ENCODE measurements at regions not wholly inside any gene's neighbourhood (a gene's known extent, or its start where the extent isn't known, plus 50 kb on each side); places are given as distances from the start of the nearest gene placed in this dataset.
"Not testable (repeated sequence)": the region's sequence is repeated elsewhere in the genome, so short reads cannot be mapped to it uniquely, and the experiment has no call there.

DNA sequence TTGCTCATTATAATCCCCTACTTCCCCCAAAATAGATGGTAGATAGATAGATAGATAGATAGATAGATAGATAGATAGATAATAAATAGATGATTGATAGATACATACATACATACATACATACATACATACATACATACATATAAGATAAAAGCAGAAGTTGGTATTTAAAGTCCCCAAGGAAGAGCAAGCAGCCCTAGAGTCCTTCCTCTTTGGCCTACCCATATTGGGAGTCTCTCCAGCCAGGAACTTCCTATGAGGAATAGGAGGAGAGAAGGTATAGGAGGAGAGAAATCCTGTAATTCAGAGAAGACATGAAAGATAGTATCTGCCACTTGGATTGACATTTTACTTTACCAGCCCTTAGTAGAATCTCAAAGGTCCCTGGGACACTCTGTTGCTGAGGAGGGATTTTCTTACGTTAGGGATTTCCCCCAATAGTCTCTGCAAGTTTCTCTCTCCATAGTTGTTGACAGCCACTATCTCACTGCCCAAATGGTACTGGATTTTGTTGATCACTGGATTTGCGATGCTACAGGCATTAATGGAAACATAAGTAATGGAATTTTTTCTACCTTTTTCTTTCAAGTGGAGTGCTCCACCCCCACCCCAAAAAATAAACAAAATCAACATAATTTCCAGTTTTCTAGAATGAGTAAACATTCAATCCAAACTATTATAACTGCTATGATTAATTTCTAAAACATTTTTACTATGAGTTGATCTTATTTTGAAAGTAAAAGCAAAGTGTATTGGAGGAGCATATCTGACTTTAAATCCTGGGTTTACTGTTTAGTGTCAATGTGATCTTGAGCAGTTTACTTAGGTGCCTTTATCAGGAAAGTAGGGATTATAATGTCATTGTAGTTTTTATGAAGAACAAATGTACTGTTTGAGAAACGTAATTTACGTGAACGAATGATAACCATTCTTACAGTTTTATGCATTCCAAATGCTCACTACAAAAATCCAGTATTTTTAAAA, 93.2 kb upstream of the TNFSF4 start:
- DNase-seq, result no peak

DNA sequence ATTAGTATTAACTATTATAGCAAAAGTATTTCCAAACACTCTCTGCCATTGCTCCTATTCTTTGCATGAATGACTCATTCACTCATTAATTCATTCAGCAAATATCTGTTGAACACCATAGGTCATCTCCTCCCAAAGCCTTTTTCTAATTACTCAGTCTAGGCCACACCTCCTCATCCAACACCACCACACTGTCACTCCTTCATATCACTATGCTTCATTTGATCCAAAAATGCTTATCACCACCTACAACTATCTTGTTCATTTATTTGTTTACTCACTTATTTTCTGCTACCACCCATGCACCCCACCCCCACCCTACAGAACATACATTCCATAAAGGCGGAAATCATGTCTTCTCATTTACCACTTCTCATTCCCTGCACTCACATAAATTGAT, 94.4 kb upstream of the TNFSF4 start:
- DNase-seq, result no peak

DNA sequence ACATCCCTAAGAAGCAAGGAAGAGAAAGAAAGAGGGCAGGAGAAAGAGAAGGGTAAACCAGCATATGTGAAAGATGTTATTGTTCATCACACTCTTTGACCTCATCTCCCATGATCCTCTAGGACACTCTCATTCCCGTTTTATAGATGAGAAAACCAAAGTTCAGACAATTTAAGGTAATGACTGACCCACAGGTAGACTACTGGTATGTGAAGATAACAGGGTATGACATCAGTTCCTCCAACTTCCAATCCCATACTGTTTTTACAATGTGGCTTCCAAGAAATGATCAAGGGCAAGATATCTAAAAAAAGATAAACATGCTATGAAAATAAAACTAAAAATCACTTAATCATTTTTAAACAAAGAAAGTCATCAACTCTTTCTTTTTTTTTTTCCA, 95.2 kb upstream of the TNFSF4 start:
- DNase-seq, result no peak

DNA sequence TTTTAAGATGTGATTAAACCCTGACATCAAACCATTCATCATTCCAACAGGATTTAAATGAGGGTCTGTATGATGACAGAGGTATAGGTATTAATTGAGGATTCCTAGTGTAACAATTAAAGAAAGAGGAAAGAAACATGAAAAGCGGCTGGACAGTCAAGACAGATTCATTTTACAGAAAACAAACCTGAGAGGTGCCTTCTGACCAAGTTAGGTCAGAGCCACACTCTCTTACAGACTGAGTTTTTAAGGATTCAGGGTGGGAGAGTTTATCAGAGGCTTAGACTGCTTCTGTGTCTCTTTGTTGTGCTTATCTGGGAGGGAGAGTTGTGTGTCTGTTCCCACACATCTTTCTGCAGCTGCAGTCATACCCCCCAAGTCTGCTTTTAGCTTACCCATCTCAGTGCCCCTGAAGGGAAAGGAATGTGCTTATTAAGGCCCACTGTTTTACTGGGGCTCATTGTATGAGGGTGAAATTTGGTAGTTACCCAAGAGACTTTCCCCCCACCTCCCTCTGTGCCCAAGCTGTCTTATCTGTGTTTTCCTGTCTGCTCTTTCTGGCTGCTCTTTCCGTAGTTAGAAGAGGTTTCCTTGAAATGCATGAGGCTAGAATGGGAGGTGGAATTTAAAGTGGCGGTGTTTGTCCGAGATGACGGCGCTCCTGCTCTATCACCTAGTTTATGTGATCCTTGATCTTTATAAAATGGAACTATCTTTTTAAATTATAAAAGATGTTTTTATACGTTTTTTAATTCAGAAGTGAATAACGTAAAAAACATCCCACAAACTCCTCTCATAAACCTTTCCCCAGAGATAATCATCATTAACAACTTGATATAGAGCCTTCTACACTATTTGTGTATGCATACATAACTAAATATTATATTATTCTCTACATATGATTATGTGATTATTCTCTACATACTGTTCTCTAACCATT, 96.0 kb upstream of the TNFSF4 start:
- no peak for DNase-seq

DNA sequence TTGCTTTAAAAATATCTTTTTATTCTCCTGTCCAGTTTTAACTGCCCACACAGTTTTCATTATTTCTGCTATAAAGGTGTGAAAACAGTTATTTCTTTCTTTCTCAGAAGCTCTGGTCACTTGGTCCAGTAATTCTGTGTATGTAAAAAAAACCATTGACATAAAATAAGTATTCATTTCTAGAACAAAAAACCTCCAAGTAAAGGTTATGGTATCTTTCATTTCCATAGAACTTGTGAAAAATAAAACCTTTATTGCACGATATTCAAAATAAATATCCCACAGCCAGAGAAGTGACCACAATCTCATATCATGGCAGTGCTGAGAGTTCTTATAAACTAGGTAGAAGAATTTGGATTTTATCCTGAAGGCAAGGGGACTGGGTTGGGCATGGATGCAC, 96.9 kb upstream of the TNFSF4 start:
- no peak for DNase-seq

DNA sequence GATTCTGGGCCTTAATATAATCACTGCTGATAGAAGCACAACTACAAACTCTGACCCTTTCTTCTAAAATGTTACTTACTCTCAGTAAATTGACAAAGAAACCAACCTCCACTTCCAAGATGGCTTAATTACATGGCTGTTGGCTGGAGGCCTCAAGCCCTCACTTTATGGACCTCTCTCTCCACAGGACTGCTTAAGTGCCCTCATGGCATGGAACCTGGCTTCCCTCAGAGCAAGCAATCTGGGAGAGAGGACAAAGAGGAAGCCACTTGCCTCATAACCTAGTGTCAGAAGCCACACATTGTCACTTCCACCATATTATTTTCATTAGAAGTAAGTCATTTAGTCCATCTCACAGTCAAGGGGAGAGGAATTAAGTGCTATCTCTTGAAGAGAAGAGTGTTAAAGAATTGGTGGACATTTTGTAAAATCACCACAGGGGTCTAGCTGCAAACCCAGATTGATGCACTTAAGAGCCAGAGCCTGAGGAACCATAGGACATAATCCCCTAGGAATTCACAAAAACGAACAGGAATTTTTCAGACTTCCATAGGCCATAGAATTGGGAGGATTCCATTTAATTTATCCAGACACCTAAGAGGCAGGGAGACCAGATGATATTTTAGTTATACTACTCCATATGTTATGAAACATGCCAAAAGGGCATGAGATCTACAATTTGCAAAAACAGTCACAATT, 97.5 kb upstream of the TNFSF4 start:
- DNase-seq, result no peak

DNA sequence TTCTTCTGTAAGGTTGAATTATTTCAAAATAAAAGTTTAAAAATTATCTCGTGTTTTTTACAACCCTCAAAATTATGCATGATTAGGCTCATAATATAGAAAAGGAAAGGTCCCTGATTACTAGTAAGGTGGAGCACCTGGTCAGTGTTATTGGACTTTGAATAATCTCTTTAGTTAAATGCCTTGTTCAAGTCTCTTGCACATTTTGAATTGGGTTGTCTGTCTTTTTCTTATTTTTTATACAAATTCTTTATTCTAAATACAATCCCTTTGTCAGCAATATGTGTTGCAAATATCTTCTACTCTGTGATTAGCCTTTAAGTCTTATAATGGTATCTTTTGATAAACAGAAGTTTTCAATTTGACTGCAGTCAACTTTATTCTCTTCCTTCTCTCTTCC, 100.7 kb upstream of the TNFSF4 start:
- no peak for DNase-seq

DNA sequence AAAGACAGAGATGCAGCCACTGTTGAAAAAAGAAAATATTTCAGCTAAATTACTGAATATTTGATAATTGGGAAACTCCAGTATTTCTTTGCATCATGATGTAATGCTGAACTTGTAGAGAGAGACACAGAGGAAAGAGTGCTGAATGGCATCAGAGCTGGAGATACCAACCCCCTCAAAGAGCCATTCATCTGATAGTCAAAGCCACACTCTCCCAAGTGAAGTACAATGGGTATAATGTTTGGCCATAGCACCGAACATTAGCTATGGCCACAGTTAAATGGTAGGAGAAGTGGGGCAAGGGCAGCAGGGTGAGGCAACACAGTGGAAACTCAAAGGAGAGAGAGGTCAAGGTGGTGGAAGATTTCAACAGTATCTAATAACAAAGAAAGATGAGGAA, 107.5 kb upstream of the TNFSF4 start:
- DNase-seq, result no peak

DNA sequence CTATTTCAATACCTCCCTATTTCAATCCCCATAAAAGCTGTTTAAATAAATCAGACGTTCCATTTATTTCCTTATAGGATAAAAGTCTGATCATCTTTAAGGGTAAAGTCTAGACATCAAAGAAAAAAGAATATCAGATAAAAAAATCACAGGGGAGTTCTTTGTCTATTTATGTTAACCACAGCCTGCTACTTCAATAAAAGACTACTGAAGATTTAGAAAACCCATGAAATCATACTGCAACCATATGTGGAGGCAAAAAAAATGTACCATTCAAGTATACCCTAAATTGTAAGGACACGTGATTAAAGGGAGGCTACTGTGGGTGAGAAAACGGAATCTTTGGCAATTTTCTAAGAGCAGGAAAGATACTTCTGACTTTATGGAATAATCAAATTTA, 108.2 kb upstream of the TNFSF4 start:
- DNase-seq, result no peak

DNA sequence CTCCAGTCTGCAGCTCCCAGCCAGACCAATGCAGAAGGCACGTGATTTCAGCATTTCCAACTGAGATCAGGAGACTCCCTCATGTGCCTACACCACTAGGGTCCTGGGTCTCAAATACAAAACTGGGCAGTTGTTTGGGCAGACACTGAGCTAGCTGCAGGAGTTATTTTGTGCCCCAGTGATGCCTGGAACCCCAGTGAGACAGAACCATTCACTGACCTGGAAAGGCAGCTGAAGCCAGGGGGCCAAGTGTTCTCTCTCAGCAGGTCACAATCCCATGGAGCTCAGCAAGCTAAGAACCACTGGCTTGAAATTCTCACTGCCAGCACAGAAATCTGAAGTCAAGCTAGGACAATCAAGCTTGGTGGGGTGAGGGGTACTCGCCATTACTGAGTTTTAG, 111.7 kb upstream of the TNFSF4 start:
- no peak for DNase-seq

DNA sequence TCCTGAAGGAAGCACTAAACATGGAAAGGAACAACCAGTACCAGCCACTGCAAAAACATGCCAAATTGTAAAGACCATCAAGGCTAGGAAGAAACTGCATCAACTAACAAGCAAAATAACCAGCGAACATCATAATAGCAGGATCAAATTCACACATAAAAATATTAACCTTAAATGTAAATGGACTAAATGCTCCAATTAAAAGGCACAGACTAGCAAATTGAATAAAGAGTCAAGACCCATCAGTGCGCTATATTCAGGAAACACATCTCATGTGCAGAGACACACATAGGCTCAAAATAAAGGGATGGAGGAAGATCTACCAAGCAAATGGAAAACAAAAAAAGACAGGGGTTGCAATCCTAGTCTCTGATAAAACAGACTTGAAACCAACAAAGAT, 117.2 kb upstream of the TNFSF4 start:
- not testable (repeated sequence) for DNase-seq

DNA sequence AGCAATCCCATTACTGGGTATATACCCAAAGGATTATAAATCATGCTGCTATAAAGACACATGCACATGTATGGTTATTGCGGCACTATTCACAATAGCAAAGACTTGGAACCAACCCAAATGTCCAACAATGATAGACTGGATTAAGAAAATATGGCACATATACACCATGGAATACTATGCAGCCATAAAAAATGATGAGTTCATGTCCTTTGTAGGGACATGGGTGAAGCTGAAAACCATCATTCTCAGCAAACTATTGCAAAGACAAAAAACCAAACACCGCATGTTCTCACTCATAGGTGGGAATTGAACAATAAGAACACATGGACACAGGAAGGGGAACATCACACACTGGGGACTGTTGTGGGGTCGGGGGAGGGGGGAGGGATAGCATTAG, 120.9 kb upstream of the TNFSF4 start:
- not testable (repeated sequence) for DNase-seq

DNA sequence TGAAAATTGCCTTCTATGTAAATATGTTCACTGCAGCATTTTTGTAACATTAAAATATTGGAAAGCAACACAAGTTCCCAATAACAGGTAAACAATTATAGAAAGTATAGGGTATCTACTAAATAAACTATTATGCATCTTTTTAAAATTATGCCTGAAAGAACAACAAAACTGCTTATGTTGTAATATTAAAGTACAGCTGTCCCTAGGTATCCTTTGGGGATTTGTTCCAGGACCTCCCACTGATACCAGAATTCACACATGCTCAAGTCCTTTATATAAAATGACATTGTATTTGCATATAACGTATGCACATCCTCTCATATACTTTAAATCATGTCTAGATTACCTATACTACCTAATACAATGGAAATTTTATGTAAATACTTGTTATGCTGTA, 121.8 kb upstream of the TNFSF4 start:
- DNase-seq, result no peak

DNA sequence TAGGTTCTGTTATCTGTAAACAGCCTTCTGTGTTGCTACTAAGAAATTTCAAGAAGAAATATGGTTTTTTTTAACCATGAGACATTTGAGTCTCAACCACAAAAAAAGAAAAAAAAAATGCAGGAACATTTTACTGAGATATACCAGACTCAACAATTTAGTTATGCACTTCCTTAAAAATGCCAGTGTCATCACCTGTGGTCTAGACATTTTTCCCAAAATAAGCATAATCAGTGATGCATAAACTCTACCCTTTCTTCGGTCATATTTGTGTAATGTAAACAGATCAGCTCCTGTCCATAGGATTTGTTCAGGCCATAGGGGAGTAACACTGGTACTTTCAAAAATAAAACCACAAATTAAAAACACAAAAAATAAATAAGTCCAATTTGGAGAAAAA, 122.6 kb upstream of the TNFSF4 start:
- DNase-seq, result no peak

DNA sequence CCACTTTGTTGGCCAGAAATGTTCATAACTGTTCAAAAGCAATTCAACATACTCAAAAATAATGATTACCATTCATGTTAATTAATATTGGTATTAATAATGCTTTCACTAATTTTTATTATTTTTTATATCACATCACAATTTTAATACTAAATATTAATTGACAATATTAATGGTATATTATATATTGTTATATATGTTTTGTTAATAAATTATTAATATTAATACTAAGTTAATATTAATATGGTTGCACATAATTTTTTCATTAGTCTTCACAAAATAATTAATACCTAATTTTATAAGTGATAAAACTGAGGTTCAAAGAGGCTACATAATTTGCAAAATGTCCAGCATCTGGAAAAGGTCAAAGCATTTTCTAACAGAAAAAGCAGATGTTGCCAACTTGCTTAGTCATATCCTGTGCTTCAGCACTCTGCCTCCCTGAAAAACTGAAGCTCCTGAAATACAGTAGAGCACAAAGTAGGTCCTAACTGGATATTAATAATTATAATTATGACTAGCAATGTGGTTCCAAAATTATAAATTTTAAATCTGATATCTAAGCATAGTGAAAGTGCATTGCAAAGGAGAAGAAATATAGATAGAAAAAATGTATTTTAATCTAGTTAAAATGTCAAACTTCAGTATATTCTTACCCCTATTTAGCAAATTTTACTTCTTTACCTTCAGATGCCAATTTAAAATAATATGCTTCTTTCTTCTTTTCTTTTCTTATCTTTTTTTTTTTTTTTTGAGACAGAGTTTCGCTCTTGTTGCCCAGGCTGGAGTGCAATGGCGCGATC, 123.2 kb upstream of the TNFSF4 start:
- DNase-seq, result no peak

DNA sequence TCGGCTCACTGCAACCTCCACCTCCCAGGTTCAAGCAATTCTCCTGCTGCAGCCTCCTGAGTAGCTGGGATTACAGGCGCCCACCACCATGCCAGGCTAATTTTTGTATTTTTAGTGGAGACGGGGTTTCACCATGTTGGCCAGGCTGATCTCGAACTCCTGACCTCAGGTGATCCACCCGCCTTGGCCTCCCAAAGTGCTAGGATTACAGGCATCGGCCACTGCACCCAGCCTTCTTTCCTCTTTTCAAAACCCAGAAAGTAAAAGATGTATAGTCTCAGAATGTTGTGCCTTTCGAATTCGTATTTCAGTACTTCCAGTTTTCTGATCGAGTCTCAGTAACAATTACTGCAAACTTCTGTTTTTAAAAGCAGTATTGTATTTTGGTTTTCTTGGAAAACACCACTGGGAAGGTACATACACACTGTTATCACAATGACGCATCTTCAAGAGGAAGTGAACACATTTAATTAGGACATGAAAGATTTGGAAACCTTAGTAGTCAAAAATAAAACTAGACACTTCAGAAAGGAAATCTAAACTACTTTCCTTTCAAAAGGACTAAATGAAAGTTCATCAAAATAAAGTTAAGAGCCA, 123.9 kb upstream of the TNFSF4 start:
- DNase-seq, result not testable (repeated sequence)

DNA sequence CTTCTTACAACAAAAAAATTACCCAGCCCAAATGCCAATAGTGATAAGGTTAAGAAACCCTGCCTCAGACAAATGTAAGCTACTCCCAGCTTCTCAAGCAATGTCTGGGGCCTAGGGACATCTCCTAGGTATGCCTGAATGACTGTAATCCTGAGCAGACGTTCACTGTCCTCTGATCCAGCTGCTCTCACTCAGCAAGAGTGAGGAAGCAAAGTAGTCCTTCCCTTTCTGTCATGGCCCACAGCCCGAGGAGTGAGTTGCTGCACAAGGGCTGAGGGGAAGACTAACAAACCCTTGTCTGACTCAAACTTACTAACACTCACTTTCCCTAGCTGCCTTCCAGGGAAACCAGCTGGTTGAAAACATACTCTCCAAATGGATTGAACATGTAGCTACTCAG, 124.9 kb upstream of the TNFSF4 start:
- no peak for DNase-seq

DNA sequence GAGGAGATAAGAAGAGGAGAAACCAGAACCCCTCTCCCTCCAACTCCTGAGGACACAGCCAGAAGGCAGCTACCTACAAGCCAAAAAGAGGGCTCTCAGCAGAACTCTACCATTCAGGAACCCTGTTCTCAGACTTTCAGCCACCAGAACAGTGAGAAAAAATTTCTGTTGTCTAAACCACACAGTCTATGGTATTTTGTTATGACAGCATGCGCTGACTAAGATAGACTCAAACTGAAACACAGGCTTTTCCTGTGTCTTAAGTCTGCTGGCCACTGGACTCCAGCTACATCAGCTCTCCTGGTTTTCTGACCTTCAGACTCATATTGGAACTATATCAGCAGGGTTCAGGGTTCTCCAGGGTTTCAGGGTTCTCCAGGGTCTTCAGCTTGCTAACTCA, 126.5 kb upstream of the TNFSF4 start:
- no peak for DNase-seq

DNA sequence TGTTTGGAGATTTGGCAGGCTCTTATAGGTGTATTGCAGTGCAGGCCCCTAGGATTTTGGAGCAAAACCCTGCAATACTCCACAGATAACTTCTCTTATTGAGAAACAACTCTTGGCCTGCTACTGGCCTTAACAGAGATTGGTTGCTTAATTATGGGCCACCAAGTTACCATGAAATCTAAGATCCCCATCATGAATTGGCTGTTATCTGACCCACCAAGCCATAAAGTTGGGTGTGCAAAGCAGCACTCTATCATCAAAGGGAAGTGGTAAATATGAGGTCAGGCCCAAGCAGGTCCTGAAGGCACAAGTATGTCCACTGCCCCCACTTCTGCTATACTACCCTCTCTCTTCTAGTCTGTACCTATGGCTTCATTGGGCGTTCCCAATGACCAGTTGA, 130.0 kb upstream of the TNFSF4 start:
- no peak for DNase-seq

DNA sequence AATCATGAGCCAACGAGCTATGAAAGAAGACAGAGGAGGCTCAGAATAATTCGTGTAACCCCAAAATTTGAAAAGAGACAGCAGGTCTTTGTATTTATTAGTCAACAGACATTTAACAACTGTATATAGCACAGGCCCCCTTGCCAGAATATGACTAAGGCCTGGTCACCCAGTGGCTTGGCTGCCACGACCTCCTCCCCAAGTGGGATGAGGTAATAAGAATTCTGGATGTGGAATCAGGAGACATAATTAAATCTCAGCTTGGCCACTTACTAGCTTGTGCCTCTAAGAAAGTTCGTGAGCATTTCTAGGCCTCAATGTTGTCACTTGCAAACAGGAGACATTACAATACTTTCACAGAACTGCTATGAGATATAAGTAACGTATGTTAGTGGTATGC, 134.2 kb upstream of the TNFSF4 start:
- no peak for DNase-seq
